PC-9 (cell line): ENCODE measurements at regions not wholly inside any gene's neighbourhood (a gene's known extent, or its start where the extent isn't known, plus 50 kb on each side); places are given as distances from the start of the nearest gene placed in this dataset.

ENCODE experiments used
- BruUV-seq: library from RNA; stranded (reverse); fragments of 400-500 nt; replicated peaks from 2 replicates; lab custom pipeline; 2021; lab: Mats Ljungman, UMichigan
- CTCF ChIA-PET: fragments of 300-600 bp; sonication (Branson Sonifier 250); formaldehyde crosslinking; loops from one replicate; lab custom pipeline; 2022; ENCODE audit warnings: antibody characterized with exemption; lab: Charles Lee
- POLR2A ChIA-PET: fragments of 300-600 bp; sonication (Branson Sonifier 250); formaldehyde crosslinking; loops from one replicate; lab custom pipeline; 2022; ENCODE audit warnings: antibody characterized with exemption; ENCODE audit not compliant: unreplicated experiment; lab: Charles Lee
- DNase-seq, 2 experiments: peaks; one replicate each; pipeline versions ENCODE4 v3.0.0 to v3.0.0-alpha.2; 2015 to 2022; ENCODE audit warnings: mixed read lengths in 1 of 2
- H2AFZ ChIP-seq: fragments of 200-600 bp; sonication (generic); 2 replicates; pipeline ENCODE4 v1.8.1; 2017; ENCODE audit warnings: antibody characterized with exemption
- H3F3A ChIP-seq: fragments of 200-600 bp; sonication (generic); 2 replicates; pipeline ENCODE4 v1.8.1; 2017; ENCODE audit warnings: antibody characterized with exemption, mild to moderate bottlenecking, low read depth; ENCODE audit not compliant: insufficient read depth
- H3K27ac ChIP-seq: fragments of 200-600 bp; sonication (generic); 2 replicates; pipeline ENCODE4 v1.6.1; 2016; ENCODE audit warnings: mixed run types
- H3K27me3 ChIP-seq: fragments of 200-600 bp; sonication (generic); 2 replicates; pipeline ENCODE4 v1.6.1; 2016; ENCODE audit warnings: low read depth, mixed run types; ENCODE audit not compliant: insufficient read depth
- H3K36me3 ChIP-seq: fragments of 200-600 bp; sonication (generic); 2 replicates; pipeline ENCODE4 v1.6.1; 2016; ENCODE audit warnings: low read depth, mixed run types
- H3K4me1 ChIP-seq: fragments of 200-600 bp; sonication (generic); replicated peaks from 2 replicates; pipeline ENCODE4 v1.6.1; 2016; ENCODE audit warnings: mixed run types; ENCODE audit not compliant: insufficient read depth
- H3K4me2 ChIP-seq: fragments of 200-600 bp; sonication (generic); 2 replicates; pipeline ENCODE4 v1.6.1; 2017; ENCODE audit warnings: mixed run types
- H3K4me3 ChIP-seq: fragments of 200-600 bp; sonication (generic); 2 replicates; pipeline ENCODE4 v1.6.1; 2016; ENCODE audit warnings: mixed run types
- H3K79me2 ChIP-seq: fragments of 200-600 bp; sonication (generic); 2 replicates; pipeline ENCODE4 v1.6.1; 2017; ENCODE audit warnings: low read depth, mixed run types
- H3K9me2 ChIP-seq: fragments of 200-600 bp; sonication (generic); 2 replicates; pipeline ENCODE4 v1.8.1; 2017; ENCODE audit warnings: mild to moderate bottlenecking; ENCODE audit not compliant: insufficient read depth
- H3K9me3 ChIP-seq: fragments of 200-600 bp; sonication (generic); 2 replicates; pipeline ENCODE4 v1.8.1; 2016; ENCODE audit warnings: low read depth; ENCODE audit not compliant: insufficient read depth
- H4K20me1 ChIP-seq: fragments of 200-600 bp; sonication (generic); 2 replicates; pipeline ENCODE4 v1.8.1; 2017; ENCODE audit not compliant: insufficient read depth
- CTCF ChIP-seq: fragments of 200-600 bp; sonication (generic); conservative IDR thresholded peaks from 2 replicates; pipeline ENCODE4 v1.6.1; 2017; ENCODE audit warnings: mixed run types, antibody characterized with exemption, mild to moderate bottlenecking, moderate library complexity
- EZH2 ChIP-seq: fragments of 200-600 bp; sonication (generic); IDR thresholded peaks from 2 replicates; pipeline ENCODE4 v1.8.0; 2017; ENCODE audit warnings: antibody characterized with exemption, low read depth
- intact Hi-C: fragments of 100-400 bp; cut with micrococcal nuclease; formaldehyde crosslinking; loops from one replicate; pipeline ENCODE4 v1.10.0; 2022; ENCODE audit not compliant: unreplicated experiment

GRCh38 chr18:76594966-76595365 lies 99.9 kb upstream of the ZNF516 start:
- CTCF ChIA-PET: no interaction called here
- H3K27me3 ChIP-seq: 0 out of 2 replicates have a peak, but pooled peaks cover 5% of the 10 kb centered on the region
- H3K79me2 ChIP-seq: no peaks in the 10 kb centered on the region
- no peak overlapping the region for H2AFZ ChIP-seq
- DNase-seq: no peak
- H3F3A ChIP-seq: 0 out of 2 replicates have a peak, but pooled peaks cover 3% of the 10 kb centered on the region
- no peaks in the 10 kb centered on the region for H4K20me1 ChIP-seq
- H3K9me2 ChIP-seq: no peaks in the 10 kb centered on the region
- POLR2A ChIA-PET: no interaction called here
- no peak overlapping the region for H3K4me2 ChIP-seq
- no peak overlapping the region for H3K27ac ChIP-seq
- H3K4me3 ChIP-seq: no peak overlapping the region
- TF ChIP-seq EZH2 (no peak), CTCF (no peak)
- H3K36me3 ChIP-seq: no peaks in the 10 kb centered on the region
- BruUV-seq: no TSS peak
- intact Hi-C loops: no loop called here
- H3K4me1 ChIP-seq: no peaks in the 10 kb centered on the region
- H3K9me3 ChIP-seq: no peaks in the 10 kb centered on the region

- no peaks in the 10 kb centered on the region for H3K4me1 ChIP-seq
- H3K27me3 ChIP-seq: 0 out of 2 replicates have a peak, but pooled peaks cover 5% of the 10 kb centered on the region
- DNase-seq: no peak
- H3K27ac ChIP-seq: no peak overlapping the region
- TF ChIP-seq EZH2: no peak
- TF ChIP-seq CTCF: no peak
- H3K9me2 ChIP-seq: no peaks in the 10 kb centered on the region
- no peak overlapping the region for H3K4me3 ChIP-seq
- H3F3A ChIP-seq: 0 out of 2 replicates have a peak, but pooled peaks cover 3% of the 10 kb centered on the region
- H2AFZ ChIP-seq: no peak overlapping the region
- no peaks in the 10 kb centered on the region for H3K36me3 ChIP-seq
- ChIA-PET CTCF (interaction anchor here (0.7 kb wide), 1 partner anchor 81 kb away, joined by 6 read pairs; no protein-coding TSS in a partner anchor), POLR2A (no interaction called here)
- no peaks in the 10 kb centered on the region for H4K20me1 ChIP-seq
- no peak overlapping the region for H3K4me2 ChIP-seq
- no peaks in the 10 kb centered on the region for H3K79me2 ChIP-seq
- H3K9me3 ChIP-seq: no peaks in the 10 kb centered on the region
- BruUV-seq: no TSS peak
- intact Hi-C loops: no loop called here
Observed at GRCh38 chr18:76593843-76594242, 98.8 kb upstream of the ZNF516 start.

GRCh38 chr18:76592981-76593381 lies 97.9 kb upstream of the ZNF516 start:
- Histone ChIP-seq H2AFZ (no peak overlapping the region), H3F3A (0 out of 2 replicates have a peak, but pooled peaks cover 3% of the 10 kb centered on the region), H3K79me2 (no peaks in the 10 kb centered on the region), H3K4me1 (no peaks in the 10 kb centered on the region), H3K4me2 (peak overlapping the region; percentile 17), H3K4me3 (no peak overlapping the region), H3K9me2 (no peaks in the 10 kb centered on the region), H3K27ac (no peak overlapping the region), H4K20me1 (no peaks in the 10 kb centered on the region), H3K36me3 (no peaks in the 10 kb centered on the region), H3K9me3 (no peaks in the 10 kb centered on the region), H3K27me3 (0 out of 2 replicates have a peak, but pooled peaks cover 5% of the 10 kb centered on the region)
- no peak for DNase-seq
- no peak for TF ChIP-seq EZH2
- TF ChIP-seq CTCF: no peak
- ChIA-PET CTCF (no interaction called here), POLR2A (no interaction called here)
- BruUV-seq: no TSS peak
- intact Hi-C loops: no loop called here
